ENCODE measurements at regions not wholly inside any gene's neighbourhood (a gene's known extent, or its start where the extent isn't known, plus 50 kb on each side); places are given as distances from the start of the nearest gene placed in this dataset.

DNA sequence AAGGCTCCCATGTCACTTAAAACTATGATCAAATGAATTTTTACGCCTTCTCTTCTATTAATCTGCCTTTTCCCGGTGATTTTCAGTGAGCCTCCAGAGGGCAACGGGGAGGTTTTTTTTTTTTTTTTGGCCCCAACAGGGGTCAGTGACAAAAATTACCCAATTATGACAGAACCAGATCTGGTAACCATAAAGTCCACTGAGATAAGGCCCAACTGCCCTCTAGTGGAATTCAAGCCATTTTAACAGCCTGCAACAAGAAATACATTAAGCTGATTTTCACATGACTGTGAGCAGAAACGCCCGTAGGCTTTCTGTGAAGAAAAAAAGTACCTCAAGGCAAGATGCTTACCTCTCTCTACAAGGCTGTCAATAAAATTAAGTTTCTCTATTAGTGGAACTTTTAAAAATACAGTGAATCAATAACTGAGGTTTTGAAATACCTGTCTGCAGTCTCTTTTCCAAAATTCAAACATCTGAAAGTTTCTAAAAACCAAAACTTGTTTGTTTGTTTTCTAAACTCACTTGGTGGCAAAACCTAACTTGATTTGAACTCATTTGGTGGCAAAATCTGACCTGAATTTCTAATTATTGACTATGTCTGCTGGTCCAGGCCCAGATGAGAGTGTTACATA lies 49.7 kb upstream of the FST start:
- no peak for TF ChIP-seq EZH2 (IDR thresholded peaks at IDR 0.05; ENCODE audit: insufficient read depth, poor library complexity, severe bottlenecking)
- TF ChIP-seq EZH2phosphoT487 (IDR thresholded peaks at IDR 0.05; ENCODE audit: insufficient read depth, low read depth): no peak

Measured in GM23248 (cell line).